ENCODE measurements at regions not wholly inside any gene's neighbourhood (a gene's known extent, or its start where the extent isn't known, plus 50 kb on each side); places are given as distances from the start of the nearest gene placed in this dataset.

DNA sequence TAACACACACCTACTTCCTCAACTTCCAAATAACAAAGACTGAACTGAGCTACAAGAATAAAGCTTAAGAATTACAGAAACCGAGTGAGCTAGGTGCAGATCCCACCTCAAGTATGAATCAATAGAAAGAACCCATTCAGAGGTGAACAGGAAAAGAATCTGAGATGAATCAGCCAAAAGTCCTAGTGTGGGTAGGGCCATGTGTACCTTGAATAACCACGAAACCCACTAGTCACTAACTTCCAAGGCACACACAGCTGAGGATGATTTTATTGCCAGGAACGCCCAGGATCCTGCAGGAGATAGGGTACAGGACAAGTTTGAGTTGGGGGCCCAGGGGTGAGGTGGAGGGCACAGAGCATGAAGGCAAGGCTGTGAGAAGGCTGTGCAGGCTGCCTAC is 99.7 kb upstream of the REG3A start:
- H3K4me3 ChIP-seq (ENCODE audit: low read length) = no peak overlapping the region
- no peak overlapping the region for H3K4me2 ChIP-seq (ENCODE audit: low read length)
- no peaks in the 10 kb centered on the region for H3K27me3 ChIP-seq (ENCODE audit: control insufficient read depth, low read length)
- H3K79me2 ChIP-seq (ENCODE audit: control insufficient read depth, low read length) = no peaks in the 10 kb centered on the region
- TF ChIP-seq EZH2phosphoT487 (IDR thresholded peaks at IDR 0.05; ENCODE audit: borderline replicate concordance, low read length) = no peak
- TF ChIP-seq, protein P1, sequence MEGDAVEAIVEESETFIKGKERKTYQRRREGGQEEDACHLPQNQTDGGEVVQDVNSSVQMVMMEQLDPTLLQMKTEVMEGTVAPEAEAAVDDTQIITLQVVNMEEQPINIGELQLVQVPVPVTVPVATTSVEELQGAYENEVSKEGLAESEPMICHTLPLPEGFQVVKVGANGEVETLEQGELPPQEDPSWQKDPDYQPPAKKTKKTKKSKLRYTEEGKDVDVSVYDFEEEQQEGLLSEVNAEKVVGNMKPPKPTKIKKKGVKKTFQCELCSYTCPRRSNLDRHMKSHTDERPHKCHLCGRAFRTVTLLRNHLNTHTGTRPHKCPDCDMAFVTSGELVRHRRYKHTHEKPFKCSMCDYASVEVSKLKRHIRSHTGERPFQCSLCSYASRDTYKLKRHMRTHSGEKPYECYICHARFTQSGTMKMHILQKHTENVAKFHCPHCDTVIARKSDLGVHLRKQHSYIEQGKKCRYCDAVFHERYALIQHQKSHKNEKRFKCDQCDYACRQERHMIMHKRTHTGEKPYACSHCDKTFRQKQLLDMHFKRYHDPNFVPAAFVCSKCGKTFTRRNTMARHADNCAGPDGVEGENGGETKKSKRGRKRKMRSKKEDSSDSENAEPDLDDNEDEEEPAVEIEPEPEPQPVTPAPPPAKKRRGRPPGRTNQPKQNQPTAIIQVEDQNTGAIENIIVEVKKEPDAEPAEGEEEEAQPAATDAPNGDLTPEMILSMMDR (IDR thresholded peaks at IDR 0.05; ENCODE audit: low read depth, low read length, poor library complexity, severe bottlenecking) = no peak
- H3K36me3 ChIP-seq (ENCODE audit: control insufficient read depth, low read length) = no peaks in the 10 kb centered on the region
- no peaks in the 10 kb centered on the region for H3K9me2 ChIP-seq (replicated peaks; ENCODE audit: control insufficient read depth, low read length)
- no peaks in the 10 kb centered on the region for H3F3A ChIP-seq (ENCODE audit: control insufficient read depth, insufficient read depth)
- H3K9me3 ChIP-seq (ENCODE audit: control insufficient read depth, insufficient read depth, low read length) = no peaks in the 10 kb centered on the region
- H3K27ac ChIP-seq (ENCODE audit: low read depth, low read length) = no peak overlapping the region
- no peaks in the 10 kb centered on the region for H3K4me1 ChIP-seq (ENCODE audit: control insufficient read depth, low read length)
- H4K20me1 ChIP-seq (ENCODE audit: control insufficient read depth, insufficient read depth, low read depth, low read length) = no peaks in the 10 kb centered on the region

DNA sequence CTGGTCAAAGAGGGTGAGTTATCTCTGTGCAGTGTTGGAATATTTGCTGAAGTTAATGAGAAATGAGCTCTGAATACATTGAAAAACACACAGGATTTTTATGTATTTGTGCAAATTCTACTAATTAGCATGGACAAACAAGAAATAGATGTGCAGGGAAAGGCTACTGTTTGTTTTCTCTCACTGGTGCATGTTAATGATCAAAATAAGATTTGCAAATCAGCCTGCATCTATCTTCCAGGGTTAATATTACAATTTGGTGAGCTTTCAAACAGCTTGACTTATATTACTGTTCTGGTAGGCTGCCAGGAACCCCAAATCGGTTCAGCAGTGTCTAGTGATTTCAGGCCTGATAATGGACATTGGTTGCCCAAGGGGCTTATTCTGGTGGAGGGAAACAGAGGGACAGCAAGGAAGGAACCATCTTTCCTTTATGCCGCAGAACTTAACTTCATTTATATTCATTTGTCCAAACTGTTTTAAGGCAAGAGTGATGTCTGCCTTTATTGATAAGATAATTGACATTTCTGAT is 93.8 kb upstream of the REG3A start:
- H3K4me2 ChIP-seq (ENCODE audit: low read length) = no peak overlapping the region
- H3K4me3 ChIP-seq (ENCODE audit: low read length) = no peak overlapping the region
- no peak for TF ChIP-seq EZH2phosphoT487 (IDR thresholded peaks at IDR 0.05; ENCODE audit: borderline replicate concordance, low read length)
- TF ChIP-seq, protein P1 (IDR thresholded peaks at IDR 0.05; ENCODE audit: low read depth, low read length, poor library complexity, severe bottlenecking) = no peak
- no peaks in the 10 kb centered on the region for H3F3A ChIP-seq (ENCODE audit: control insufficient read depth, insufficient read depth)
- no peaks in the 10 kb centered on the region for H3K79me2 ChIP-seq (ENCODE audit: control insufficient read depth, low read length)
- H3K27me3 ChIP-seq (ENCODE audit: control insufficient read depth, low read length) = no peaks in the 10 kb centered on the region
- H3K9me3 ChIP-seq (ENCODE audit: control insufficient read depth, insufficient read depth, low read length) = no peaks in the 10 kb centered on the region
- H3K36me3 ChIP-seq (ENCODE audit: control insufficient read depth, low read length) = no peaks in the 10 kb centered on the region
- H3K4me1 ChIP-seq (ENCODE audit: control insufficient read depth, low read length) = no peaks in the 10 kb centered on the region
- no peak overlapping the region for H3K27ac ChIP-seq (ENCODE audit: low read depth, low read length)
- no peaks in the 10 kb centered on the region for H3K9me2 ChIP-seq (replicated peaks; ENCODE audit: control insufficient read depth, low read length)
- H4K20me1 ChIP-seq (ENCODE audit: control insufficient read depth, insufficient read depth, low read depth, low read length) = no peaks in the 10 kb centered on the region

DNA sequence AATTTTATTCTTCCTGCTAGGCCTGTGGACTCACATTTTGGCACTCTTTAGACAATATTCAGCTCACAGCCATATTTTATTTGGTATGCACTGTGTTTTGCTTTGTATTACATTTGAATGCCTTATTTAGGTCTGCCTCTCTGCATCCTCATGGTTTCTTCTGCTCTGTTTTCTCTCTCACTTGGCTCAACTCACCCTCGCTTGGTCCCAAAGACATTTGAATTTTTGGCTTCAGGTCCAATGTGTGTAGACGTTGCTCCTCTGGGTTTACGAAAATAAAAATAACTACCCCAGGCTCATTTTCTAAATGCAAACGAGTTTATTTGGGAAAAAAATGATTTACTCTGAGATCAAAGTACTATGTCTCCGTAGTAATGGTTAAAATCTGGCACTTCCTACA is 91.1 kb upstream of the REG3A start:
- H3K79me2 ChIP-seq (ENCODE audit: control insufficient read depth, low read length) = no peaks in the 10 kb centered on the region
- H3K27ac ChIP-seq (ENCODE audit: low read depth, low read length) = no peak overlapping the region
- no peaks in the 10 kb centered on the region for H3K9me2 ChIP-seq (replicated peaks; ENCODE audit: control insufficient read depth, low read length)
- TF ChIP-seq, protein P1 (IDR thresholded peaks at IDR 0.05; ENCODE audit: low read depth, low read length, poor library complexity, severe bottlenecking) = no peak
- H3K4me3 ChIP-seq (ENCODE audit: low read length) = no peak overlapping the region
- H3K36me3 ChIP-seq (ENCODE audit: control insufficient read depth, low read length) = no peaks in the 10 kb centered on the region
- H3F3A ChIP-seq (ENCODE audit: control insufficient read depth, insufficient read depth) = no peaks in the 10 kb centered on the region
- no peaks in the 10 kb centered on the region for H3K27me3 ChIP-seq (ENCODE audit: control insufficient read depth, low read length)
- no peak overlapping the region for H3K4me2 ChIP-seq (ENCODE audit: low read length)
- H4K20me1 ChIP-seq (ENCODE audit: control insufficient read depth, insufficient read depth, low read depth, low read length) = no peaks in the 10 kb centered on the region
- H3K4me1 ChIP-seq (ENCODE audit: control insufficient read depth, low read length) = no peaks in the 10 kb centered on the region
- no peaks in the 10 kb centered on the region for H3K9me3 ChIP-seq (ENCODE audit: control insufficient read depth, insufficient read depth, low read length)

DNA sequence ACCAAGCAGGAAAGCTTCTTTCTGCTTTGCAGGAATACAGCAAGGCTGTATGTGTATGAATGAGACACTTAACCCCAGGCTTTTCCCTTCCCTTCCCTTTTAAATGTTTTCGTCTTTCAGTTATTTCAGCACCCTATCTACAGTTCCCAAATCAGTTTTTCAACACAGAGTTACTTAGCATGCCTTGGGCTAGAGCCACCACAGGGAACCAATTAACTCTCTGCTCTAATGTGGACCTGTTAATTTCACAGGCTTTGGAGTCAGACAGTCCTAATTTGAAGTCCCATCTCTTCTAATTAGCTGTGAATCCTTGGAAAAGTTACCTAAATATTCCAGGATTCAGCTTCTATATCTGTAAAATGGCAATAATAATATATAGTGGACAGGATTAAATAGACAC is 89.2 kb upstream of the REG3A start:
- TF ChIP-seq EZH2phosphoT487 (IDR thresholded peaks at IDR 0.05; ENCODE audit: borderline replicate concordance, low read length) = no peak
- TF ChIP-seq, protein P1 (IDR thresholded peaks at IDR 0.05; ENCODE audit: low read depth, low read length, poor library complexity, severe bottlenecking) = no peak
- H3K9me2 ChIP-seq (replicated peaks; ENCODE audit: control insufficient read depth, low read length) = no peaks in the 10 kb centered on the region
- H3K27me3 ChIP-seq (ENCODE audit: control insufficient read depth, low read length) = no peaks in the 10 kb centered on the region
- no peaks in the 10 kb centered on the region for H3F3A ChIP-seq (ENCODE audit: control insufficient read depth, insufficient read depth)
- H3K4me1 ChIP-seq (ENCODE audit: control insufficient read depth, low read length) = no peaks in the 10 kb centered on the region
- H4K20me1 ChIP-seq (ENCODE audit: control insufficient read depth, insufficient read depth, low read depth, low read length) = no peaks in the 10 kb centered on the region
- H3K9me3 ChIP-seq (ENCODE audit: control insufficient read depth, insufficient read depth, low read length) = no peaks in the 10 kb centered on the region
- no peaks in the 10 kb centered on the region for H3K36me3 ChIP-seq (ENCODE audit: control insufficient read depth, low read length)
- no peak overlapping the region for H3K4me3 ChIP-seq (ENCODE audit: low read length)
- no peaks in the 10 kb centered on the region for H3K79me2 ChIP-seq (ENCODE audit: control insufficient read depth, low read length)
- no peak overlapping the region for H3K4me2 ChIP-seq (ENCODE audit: low read length)
- no peak overlapping the region for H3K27ac ChIP-seq (ENCODE audit: low read depth, low read length)
